ENCODE measurements at regions not wholly inside any gene's neighbourhood (a gene's known extent, or its start where the extent isn't known, plus 50 kb on each side); places are given as distances from the start of the nearest gene placed in this dataset.

DNA sequence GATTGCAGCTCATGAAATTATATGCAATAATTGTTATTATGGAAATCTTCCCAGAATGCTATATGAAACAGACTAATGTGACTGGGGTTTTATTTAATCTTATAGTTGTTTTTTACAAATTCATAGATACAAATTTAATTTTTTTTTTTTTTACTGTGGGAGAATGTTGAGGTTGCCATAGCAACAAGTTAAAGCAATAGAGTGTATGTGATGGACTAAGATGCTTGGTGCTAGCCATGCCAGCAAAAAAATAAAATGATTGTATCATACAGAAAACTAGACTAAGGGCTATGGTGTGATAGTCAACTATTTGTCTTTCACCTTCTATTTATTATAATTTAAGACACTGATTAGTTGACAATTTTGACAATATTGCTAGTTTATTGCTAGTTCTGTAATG lies 163.2 kb upstream of the BLID start:
- H3K27me3 Mint-ChIP-seq (ENCODE audit: unreplicated experiment) = peaks cover 2% of the 10 kb centered on the region

DNA sequence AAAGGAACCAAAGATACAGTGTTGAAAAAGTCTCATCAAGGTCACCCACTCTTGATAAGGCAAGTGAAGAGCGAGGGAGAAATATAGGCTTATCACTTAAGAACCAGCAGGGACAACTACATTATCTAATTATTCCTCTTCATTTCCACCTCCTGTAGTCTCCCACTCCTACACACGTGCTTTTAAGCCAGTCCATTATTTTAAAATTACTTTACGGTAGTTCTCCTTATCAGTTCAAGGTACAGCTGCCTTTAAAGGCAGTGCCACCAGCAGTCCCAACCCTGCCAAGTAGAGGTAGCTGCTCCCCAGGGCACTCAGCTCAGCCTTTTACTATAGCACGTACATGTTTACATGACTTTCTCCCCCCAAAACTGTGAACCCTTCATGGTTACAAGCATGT lies 161.5 kb upstream of the BLID start:
- H3K36me3 Mint-ChIP-seq (ENCODE audit: low read depth, unreplicated experiment) = no peaks in the 10 kb centered on the region
- no peak overlapping the region for H3K27ac Mint-ChIP-seq (ENCODE audit: unreplicated experiment)
- TF ChIP-seq, protein P1, sequence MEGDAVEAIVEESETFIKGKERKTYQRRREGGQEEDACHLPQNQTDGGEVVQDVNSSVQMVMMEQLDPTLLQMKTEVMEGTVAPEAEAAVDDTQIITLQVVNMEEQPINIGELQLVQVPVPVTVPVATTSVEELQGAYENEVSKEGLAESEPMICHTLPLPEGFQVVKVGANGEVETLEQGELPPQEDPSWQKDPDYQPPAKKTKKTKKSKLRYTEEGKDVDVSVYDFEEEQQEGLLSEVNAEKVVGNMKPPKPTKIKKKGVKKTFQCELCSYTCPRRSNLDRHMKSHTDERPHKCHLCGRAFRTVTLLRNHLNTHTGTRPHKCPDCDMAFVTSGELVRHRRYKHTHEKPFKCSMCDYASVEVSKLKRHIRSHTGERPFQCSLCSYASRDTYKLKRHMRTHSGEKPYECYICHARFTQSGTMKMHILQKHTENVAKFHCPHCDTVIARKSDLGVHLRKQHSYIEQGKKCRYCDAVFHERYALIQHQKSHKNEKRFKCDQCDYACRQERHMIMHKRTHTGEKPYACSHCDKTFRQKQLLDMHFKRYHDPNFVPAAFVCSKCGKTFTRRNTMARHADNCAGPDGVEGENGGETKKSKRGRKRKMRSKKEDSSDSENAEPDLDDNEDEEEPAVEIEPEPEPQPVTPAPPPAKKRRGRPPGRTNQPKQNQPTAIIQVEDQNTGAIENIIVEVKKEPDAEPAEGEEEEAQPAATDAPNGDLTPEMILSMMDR (IDR thresholded peaks at IDR 0.05; ENCODE audit: unreplicated experiment) = no peak
- no peaks in the 10 kb centered on the region for H3K9me3 Mint-ChIP-seq (ENCODE audit: unreplicated experiment)
- peaks cover 2% of the 10 kb centered on the region for H3K27me3 Mint-ChIP-seq (ENCODE audit: unreplicated experiment)
- no peak for DNase-seq (ENCODE audit: low spot score)
- no peak overlapping the region for H3K4me3 Mint-ChIP-seq (ENCODE audit: unreplicated experiment)
- H3K4me1 Mint-ChIP-seq (ENCODE audit: unreplicated experiment) = peaks cover 3% of the 10 kb centered on the region

More for the DNA sequence above, 163.2 kb upstream of the BLID start:
- Mint-ChIP-seq H3K9me3 (ENCODE audit: unreplicated experiment) (no peaks in the 10 kb centered on the region), H3K27ac (ENCODE audit: unreplicated experiment) (no peak overlapping the region), H3K36me3 (ENCODE audit: low read depth, unreplicated experiment) (no peaks in the 10 kb centered on the region), H3K4me3 (ENCODE audit: unreplicated experiment) (no peak overlapping the region), H3K4me1 (ENCODE audit: unreplicated experiment) (peaks cover 3% of the 10 kb centered on the region)
- TF ChIP-seq, protein P1 (IDR thresholded peaks at IDR 0.05; ENCODE audit: unreplicated experiment) = no peak
- no peak for DNase-seq (ENCODE audit: low spot score)

DNA sequence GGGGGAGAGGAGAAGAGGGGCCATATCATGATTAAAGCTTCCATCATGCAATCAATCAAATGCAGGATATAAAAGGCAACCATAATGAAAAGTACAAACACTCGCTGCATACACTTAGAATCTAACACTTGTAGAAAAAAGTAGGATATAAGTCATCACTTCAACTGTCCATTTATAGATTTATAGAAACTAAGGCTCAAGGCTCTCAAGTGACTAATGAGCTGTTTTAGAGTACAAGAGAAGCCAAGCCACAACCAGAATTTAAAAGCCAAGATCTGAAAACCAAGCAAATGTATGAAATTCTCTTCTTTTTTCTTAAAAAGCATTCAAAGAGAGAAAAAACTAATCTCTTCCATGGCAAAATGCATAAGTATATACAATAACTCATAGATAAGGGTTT lies 160.2 kb upstream of the BLID start:
- H3K27me3 Mint-ChIP-seq (ENCODE audit: unreplicated experiment) = peaks cover 2% of the 10 kb centered on the region
- TF ChIP-seq, protein P1 (IDR thresholded peaks at IDR 0.05; ENCODE audit: unreplicated experiment) = no peak

DNA sequence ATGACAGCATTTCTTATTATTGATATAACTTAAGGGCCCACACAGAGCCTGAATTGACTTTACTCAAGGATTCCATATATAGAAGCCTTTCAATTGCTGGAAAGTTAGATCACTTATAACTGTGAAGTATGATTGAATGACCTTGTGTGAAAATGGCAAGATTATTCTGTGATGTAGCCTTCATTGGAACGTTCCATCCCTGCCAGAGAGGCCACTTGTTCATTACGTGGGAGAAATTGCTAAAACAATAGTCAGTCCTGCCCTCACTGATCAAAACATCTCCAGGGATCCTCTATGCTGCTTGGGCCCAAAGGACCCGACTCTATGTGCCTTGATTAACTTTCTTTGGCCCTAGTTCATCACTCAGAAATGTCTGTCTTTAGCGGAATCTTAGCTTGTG lies 159.5 kb upstream of the BLID start:
- Mint-ChIP-seq H3K9me3 (ENCODE audit: unreplicated experiment) (no peaks in the 10 kb centered on the region), H3K36me3 (ENCODE audit: low read depth, unreplicated experiment) (no peaks in the 10 kb centered on the region), H3K27me3 (ENCODE audit: unreplicated experiment) (no peaks in the 10 kb centered on the region), H3K27ac (ENCODE audit: unreplicated experiment) (no peak overlapping the region), H3K4me3 (ENCODE audit: unreplicated experiment) (no peak overlapping the region), H3K4me1 (ENCODE audit: unreplicated experiment) (no peaks in the 10 kb centered on the region)
- no peak for DNase-seq (ENCODE audit: low spot score)
- TF ChIP-seq, protein P1 (IDR thresholded peaks at IDR 0.05; ENCODE audit: unreplicated experiment) = no peak

More for the DNA sequence above, 160.2 kb upstream of the BLID start:
- no peak for DNase-seq (ENCODE audit: low spot score)
- H3K36me3 Mint-ChIP-seq (ENCODE audit: low read depth, unreplicated experiment) = no peaks in the 10 kb centered on the region
- no peaks in the 10 kb centered on the region for H3K9me3 Mint-ChIP-seq (ENCODE audit: unreplicated experiment)
- H3K27ac Mint-ChIP-seq (ENCODE audit: unreplicated experiment) = no peak overlapping the region
- H3K4me1 Mint-ChIP-seq (ENCODE audit: unreplicated experiment) = peaks cover 3% of the 10 kb centered on the region
- H3K4me3 Mint-ChIP-seq (ENCODE audit: unreplicated experiment) = no peak overlapping the region

DNA sequence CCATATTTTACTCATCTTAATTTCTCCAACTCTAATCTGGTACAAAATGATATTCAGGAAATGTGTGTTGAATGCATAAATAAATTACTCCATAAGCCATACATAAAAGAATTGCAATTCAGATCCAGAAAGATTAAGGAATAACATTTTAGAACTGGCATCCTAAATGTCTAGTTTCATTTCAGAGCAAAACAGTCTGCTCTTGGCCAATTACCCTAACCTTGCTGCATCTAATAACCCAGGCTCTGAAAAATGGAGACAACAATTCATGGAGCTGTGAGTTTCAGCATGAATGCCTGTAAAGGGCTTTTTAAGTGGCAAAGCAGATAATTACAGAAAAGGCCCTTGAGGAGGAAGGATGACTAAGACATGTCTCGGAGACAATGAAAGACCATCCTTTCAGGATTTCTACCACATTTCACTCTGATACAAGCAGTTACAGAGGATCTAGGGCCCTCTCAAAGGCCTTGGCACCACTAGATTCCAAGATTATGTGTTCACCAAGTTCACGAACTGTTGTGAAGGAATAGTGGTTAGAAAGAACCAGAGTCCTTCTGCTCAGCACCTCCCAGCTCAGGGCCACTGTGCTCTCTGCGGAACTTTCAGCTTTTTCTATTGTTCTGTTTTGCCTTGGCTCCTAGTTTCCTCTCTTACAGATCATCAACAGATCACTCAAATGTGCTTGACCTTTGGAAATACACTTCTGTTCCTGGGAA lies 157.6 kb upstream of the BLID start:
- DNase-seq (ENCODE audit: low spot score) = no peak
- Mint-ChIP-seq H3K4me1 (ENCODE audit: unreplicated experiment) (no peaks in the 10 kb centered on the region), H3K27me3 (ENCODE audit: unreplicated experiment) (no peaks in the 10 kb centered on the region), H3K36me3 (ENCODE audit: low read depth, unreplicated experiment) (no peaks in the 10 kb centered on the region), H3K4me3 (ENCODE audit: unreplicated experiment) (no peak overlapping the region), H3K27ac (ENCODE audit: unreplicated experiment) (no peak overlapping the region), H3K9me3 (ENCODE audit: unreplicated experiment) (no peaks in the 10 kb centered on the region)
- TF ChIP-seq, protein P1 (IDR thresholded peaks at IDR 0.05; ENCODE audit: unreplicated experiment) = no peak
